Tibial artery (tissue), 4 donors: ENCODE measurements at regions not wholly inside any gene's neighbourhood (a gene's known extent, or its start where the extent isn't known, plus 50 kb on each side); places are given as distances from the start of the nearest gene placed in this dataset.

Source experiments
- DNase-seq, 2 donors: peaks; one replicate each; pipeline ENCODE4 v3.0.0-alpha.2; 2019
- H3K27ac ChIP-seq, 2 donors: fragments of 200-600 bp; sonication (generic) in 1 of 2; 1 replicate in 1 of 2; 2 replicates in 1 of 2; pipeline ENCODE4 v1.5.1; 2018 to 2019; ENCODE audit warnings: mild to moderate bottlenecking in 1 of 2
- H3K27me3 ChIP-seq, 2 donors: fragments of 200-600 bp; sonication (generic) in 1 of 2; one replicate each; pipeline versions ENCODE4 v1.5.1 to v1.6.0; 2016 to 2019
- H3K36me3 ChIP-seq, 3 donors: fragments of 200-600 bp; sonication (generic) in 2 of 3; one replicate each; pipeline ENCODE4 v1.5.1; 2016 to 2019; ENCODE audit warnings: mild to moderate bottlenecking in 2 of 3
- H3K4me1 ChIP-seq, 4 donors: fragments of 200-600 bp; sonication (generic) in 2 of 4; 1 replicate in 3 of 4; 2 replicates in 1 of 4; pipeline ENCODE4 v1.5.1; 2016 to 2019
- H3K4me3 ChIP-seq, 2 donors: fragments of 200-600 bp; sonication (generic) in 1 of 2; 1 replicate in 1 of 2; 2 replicates in 1 of 2; pipeline ENCODE4 v1.5.1; 2018 to 2019; ENCODE audit warnings: mild to moderate bottlenecking in 2 of 2
- H3K9me3 ChIP-seq, 3 donors: fragments of 200-600 bp; sonication (generic) in 1 of 3; one replicate each; pipeline ENCODE4 v1.5.1; 2016 to 2019
- CTCF ChIP-seq, 2 experiments: fragments of 200-600 bp in 1 of 2; fragments of 450-650 bp in 1 of 2; IDR thresholded peaks; one replicate each; pipeline ENCODE4 v1.5.1; 2017 to 2019; ENCODE audit warnings: antibody characterized with exemption in 2 of 2, mild to moderate bottlenecking in 1 of 2, moderate library complexity in 1 of 2
- intact Hi-C: fragments of 100-400 bp; cut with DNase I; formaldehyde crosslinking; loops from one replicate; pipeline ENCODE4 v1.15.0; 2023; ENCODE audit warnings: low total_unique reads

GRCh38 chr9:130770093-130770492 lies 65.0 kb upstream of the ABL1 start:
- Histone ChIP-seq H3K4me1 (peaks cover 0 to 23% (median 12%) of the 10 kb centered on the region in 4 donors), H3K9me3 (no peaks in the 10 kb centered on the region), H3K27ac (no peak overlapping the region), H3K36me3 (no peaks in the 10 kb centered on the region), H3K27me3 (no peaks in the 10 kb centered on the region), H3K4me3 (no peak overlapping the region)
- intact Hi-C loops, result loop anchor here (2.0 kb wide), 1 partner anchor 91 kb away; no protein-coding TSS in a partner anchor
- no peak for TF ChIP-seq CTCF (IDR thresholded peaks at IDR 0.05)
- DNase-seq, result no peak

- Histone ChIP-seq H3K27ac (no peak overlapping the region), H3K4me1 (peaks cover 0 to 15% (median 11%) of the 10 kb centered on the region in 4 donors), H3K9me3 (no peaks in the 10 kb centered on the region), H3K27me3 (no peaks in the 10 kb centered on the region), H3K36me3 (no peaks in the 10 kb centered on the region), H3K4me3 (no peak overlapping the region)
- DNase-seq, result no peak
- TF ChIP-seq CTCF (IDR thresholded peaks at IDR 0.05), result peak; percentile 68 to 84
- intact Hi-C loops, result loop anchor here (2.0 kb wide), 1 partner anchor 90 kb away; no protein-coding TSS in a partner anchor
Observed at GRCh38 chr9:130770679-130771442, 64.2 kb upstream of the ABL1 start.

GRCh38 chr9:130772185-130772584 lies 62.9 kb upstream of the ABL1 start:
- H3K4me3 ChIP-seq, result no peak overlapping the region
- DNase-seq, result no peak
- no peaks in the 10 kb centered on the region for H3K9me3 ChIP-seq
- intact Hi-C loops, result no loop called here
- peaks cover 0 to 3% (median 0%) of the 10 kb centered on the region in 4 donors for H3K4me1 ChIP-seq
- TF ChIP-seq CTCF (IDR thresholded peaks at IDR 0.05), result no peak
- no peaks in the 10 kb centered on the region for H3K36me3 ChIP-seq
- no peaks in the 10 kb centered on the region for H3K27me3 ChIP-seq
- H3K27ac ChIP-seq, result no peak overlapping the region

- Histone ChIP-seq H3K27ac (no peak overlapping the region), H3K27me3 (no peaks in the 10 kb centered on the region), H3K9me3 (no peaks in the 10 kb centered on the region), H3K4me1 (peaks cover 0 to 13% (median 6%) of the 10 kb centered on the region in 4 donors), H3K4me3 (no peak overlapping the region), H3K36me3 (no peaks in the 10 kb centered on the region)
- DNase-seq, result no peak
- no peak for TF ChIP-seq CTCF (IDR thresholded peaks at IDR 0.05)
- intact Hi-C loops, result no loop called here
Observed at GRCh38 chr9:130774183-130774582, 60.9 kb upstream of the ABL1 start.

GRCh38 chr9:130775336-130775991 lies 59.6 kb upstream of the ABL1 start:
- Histone ChIP-seq H3K27ac (no peak overlapping the region), H3K36me3 (no peaks in the 10 kb centered on the region), H3K9me3 (no peaks in the 10 kb centered on the region), H3K4me3 (no peak overlapping the region), H3K27me3 (no peaks in the 10 kb centered on the region), H3K4me1 (peaks cover 0 to 25% (median 16%) of the 10 kb centered on the region in 4 donors)
- intact Hi-C loops, result no loop called here
- TF ChIP-seq CTCF (IDR thresholded peaks at IDR 0.05), result no peak
- DNase-seq, result no peak
